ENCODE measurements at regions not wholly inside any gene's neighbourhood (a gene's known extent, or its start where the extent isn't known, plus 50 kb on each side); places are given as distances from the start of the nearest gene placed in this dataset.

GRCh38 chr3:13266005-13266404, 154.1 kb downstream of the NUP210 start:
- peaks cover 3% of the 10 kb centered on the region for H3K9me3 Mint-ChIP-seq
- no peak for DNase-seq (ENCODE audit: low spot score in 2 of 2)

DNA sequence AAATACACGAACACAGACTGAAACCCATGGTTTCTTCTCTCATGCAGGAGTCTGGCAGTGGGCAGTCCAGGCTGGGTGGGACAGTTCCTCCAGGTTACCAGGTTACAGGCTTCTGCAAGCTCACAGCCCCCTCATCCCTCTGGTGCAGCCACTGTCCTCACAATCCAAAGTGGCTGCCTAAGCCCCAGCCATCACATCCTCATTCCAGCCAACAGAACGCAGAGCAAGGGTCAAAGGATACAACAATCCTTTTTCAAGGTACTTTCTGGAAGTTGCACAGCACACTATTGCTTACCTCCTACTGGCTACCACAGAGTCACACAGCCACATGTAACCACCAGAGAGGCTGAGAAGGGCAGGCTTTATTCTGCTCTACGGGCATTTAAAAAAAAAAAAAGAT, 154.6 kb downstream of the NUP210 start:
- no peak for ATAC-seq (ENCODE audit: low read depth)
- Mint-ChIP-seq H3K27ac (no peak overlapping the region), H3K27me3 (peaks cover 12% of the 10 kb centered on the region), H3K9me3 (peaks cover 3% of the 10 kb centered on the region), H3K36me3 (peaks cover 5% of the 10 kb centered on the region), H3K4me3 (no peak overlapping the region), H3K4me1 (peaks cover 6% of the 10 kb centered on the region)
- DNase-seq (ENCODE audit: low spot score in 2 of 2): no peak

More at GRCh38 chr3:13266005-13266404, 154.1 kb downstream of the NUP210 start:
- Mint-ChIP-seq H3K4me3 (no peak overlapping the region), H3K27me3 (peaks cover 10% of the 10 kb centered on the region), H3K36me3 (peaks cover 5% of the 10 kb centered on the region), H3K4me1 (peaks cover 6% of the 10 kb centered on the region), H3K27ac (no peak overlapping the region)
- no peak for ATAC-seq (ENCODE audit: low read depth)

DNA sequence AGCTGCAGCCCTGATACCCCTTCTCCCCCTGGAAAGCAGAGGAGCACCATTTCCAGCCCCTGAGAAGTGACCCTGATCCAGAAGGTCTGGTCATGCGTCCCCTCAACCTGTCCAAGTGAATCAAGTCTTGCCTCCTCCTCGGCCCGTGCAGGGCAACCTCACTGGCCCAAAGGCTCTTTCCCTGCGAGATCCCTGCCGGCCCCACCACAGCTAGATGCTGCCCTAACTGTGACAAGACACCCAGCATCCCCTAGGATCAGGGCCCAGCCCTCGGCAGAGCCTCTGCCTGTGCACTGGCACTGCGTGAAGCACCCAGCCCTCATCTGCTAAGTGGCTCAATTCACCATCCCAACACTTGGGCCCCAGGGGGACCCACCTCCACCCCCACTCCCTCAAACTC, 155.1 kb downstream of the NUP210 start:
- ATAC-seq (ENCODE audit: low read depth) (no peak), DNase-seq (ENCODE audit: low spot score in 2 of 2) (no peak)
- peaks cover 6% of the 10 kb centered on the region for H3K4me1 Mint-ChIP-seq
- peaks cover 3% of the 10 kb centered on the region for H3K9me3 Mint-ChIP-seq
- peaks cover 5% of the 10 kb centered on the region for H3K36me3 Mint-ChIP-seq
- peaks cover 12% of the 10 kb centered on the region for H3K27me3 Mint-ChIP-seq
- no peak overlapping the region for H3K27ac Mint-ChIP-seq
- no peak overlapping the region for H3K4me3 Mint-ChIP-seq

DNA sequence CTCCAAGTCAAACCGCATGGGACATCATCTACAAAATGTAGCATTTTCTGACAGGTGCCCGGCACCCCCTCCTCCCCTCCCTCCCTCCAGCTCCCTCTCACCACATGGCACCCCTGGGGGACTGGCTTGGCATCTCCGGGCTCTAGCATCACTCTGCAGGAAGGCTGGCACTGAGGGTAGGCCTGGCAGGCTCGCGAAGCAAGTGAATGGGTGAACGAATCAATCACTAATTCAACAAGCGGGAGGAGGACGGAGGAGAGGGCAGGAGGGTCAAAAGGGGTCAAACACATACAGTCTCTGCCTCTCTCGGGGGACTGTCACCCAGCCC, 155.7 kb downstream of the NUP210 start:
- H3K27ac Mint-ChIP-seq: no peak overlapping the region
- H3K4me1 Mint-ChIP-seq: peaks cover 6% of the 10 kb centered on the region
- DNase-seq (ENCODE audit: low spot score in 2 of 2) (no peak), ATAC-seq (ENCODE audit: low read depth) (no peak)
- peaks cover 3% of the 10 kb centered on the region for H3K36me3 Mint-ChIP-seq
- H3K4me3 Mint-ChIP-seq: no peak overlapping the region
- peaks cover 15% of the 10 kb centered on the region for H3K27me3 Mint-ChIP-seq
- H3K9me3 Mint-ChIP-seq: peaks cover 3% of the 10 kb centered on the region

- H3K4me3 Mint-ChIP-seq: no peak overlapping the region
Measured at GRCh38 chr3:13263770-13264467, 156.2 kb downstream of the NUP210 start.

DNA sequence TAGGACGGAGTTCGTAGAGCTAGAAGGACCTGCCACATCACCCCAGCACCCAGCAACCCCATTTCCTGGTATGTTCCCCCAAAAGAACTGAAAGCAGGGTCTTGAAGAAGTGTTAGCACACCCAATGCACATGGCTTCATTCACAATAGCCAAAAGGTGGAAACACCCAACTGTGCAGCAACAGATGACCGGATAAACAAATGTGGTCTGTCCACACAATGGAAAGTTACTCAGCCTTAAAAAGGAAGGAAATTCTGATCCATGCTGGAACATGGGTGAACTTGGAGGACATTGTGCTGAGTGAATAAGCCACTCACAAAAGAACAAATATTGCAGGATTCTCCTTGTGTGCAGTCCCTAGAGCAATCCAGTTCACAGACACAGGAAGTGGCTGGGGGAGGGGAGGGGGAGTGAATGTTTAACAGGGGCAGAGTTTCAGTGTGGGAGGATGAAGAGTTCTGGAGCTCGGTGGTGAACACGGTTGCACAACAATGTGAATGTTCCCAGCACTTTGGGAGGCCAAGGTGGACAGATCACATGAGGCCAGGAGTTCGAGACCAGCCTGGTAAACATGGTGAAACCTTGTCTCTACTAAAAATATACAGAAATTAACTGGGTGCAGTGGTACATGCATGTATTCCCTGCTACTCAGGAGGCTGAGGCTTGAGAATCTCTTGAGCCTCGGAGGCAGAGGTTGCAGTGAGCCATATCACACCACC, 157.5 kb downstream of the NUP210 start:
- Mint-ChIP-seq H3K36me3 (peaks cover 3% of the 10 kb centered on the region), H3K27ac (no peak overlapping the region), H3K4me1 (peaks cover 6% of the 10 kb centered on the region), H3K4me3 (no peak overlapping the region), H3K27me3 (peaks cover 17% of the 10 kb centered on the region), H3K9me3 (peaks cover 3% of the 10 kb centered on the region)
- ATAC-seq (ENCODE audit: low read depth): no peak
- DNase-seq (ENCODE audit: low spot score in 2 of 2): no peak

More at GRCh38 chr3:13263770-13264467, 156.2 kb downstream of the NUP210 start:
- no peak for ATAC-seq (ENCODE audit: low read depth)
- no peak for DNase-seq (ENCODE audit: low spot score in 2 of 2)
- H3K27me3 Mint-ChIP-seq: peaks cover 15% of the 10 kb centered on the region
- peaks cover 6% of the 10 kb centered on the region for H3K4me1 Mint-ChIP-seq
- H3K9me3 Mint-ChIP-seq: peaks cover 3% of the 10 kb centered on the region
- peaks cover 3% of the 10 kb centered on the region for H3K36me3 Mint-ChIP-seq
- no peak overlapping the region for H3K27ac Mint-ChIP-seq

- Mint-ChIP-seq H3K9me3 (peaks cover 3% of the 10 kb centered on the region), H3K4me1 (peaks cover 6% of the 10 kb centered on the region), H3K36me3 (peaks cover 3% of the 10 kb centered on the region), H3K27me3 (peaks cover 21% of the 10 kb centered on the region), H3K4me3 (no peak overlapping the region), H3K27ac (no peak overlapping the region)
- DNase-seq (ENCODE audit: low spot score in 2 of 2) (no peak), ATAC-seq (ENCODE audit: low read depth) (no peak)
Measured at GRCh38 chr3:13261892-13262291, 158.2 kb downstream of the NUP210 start.

DNA sequence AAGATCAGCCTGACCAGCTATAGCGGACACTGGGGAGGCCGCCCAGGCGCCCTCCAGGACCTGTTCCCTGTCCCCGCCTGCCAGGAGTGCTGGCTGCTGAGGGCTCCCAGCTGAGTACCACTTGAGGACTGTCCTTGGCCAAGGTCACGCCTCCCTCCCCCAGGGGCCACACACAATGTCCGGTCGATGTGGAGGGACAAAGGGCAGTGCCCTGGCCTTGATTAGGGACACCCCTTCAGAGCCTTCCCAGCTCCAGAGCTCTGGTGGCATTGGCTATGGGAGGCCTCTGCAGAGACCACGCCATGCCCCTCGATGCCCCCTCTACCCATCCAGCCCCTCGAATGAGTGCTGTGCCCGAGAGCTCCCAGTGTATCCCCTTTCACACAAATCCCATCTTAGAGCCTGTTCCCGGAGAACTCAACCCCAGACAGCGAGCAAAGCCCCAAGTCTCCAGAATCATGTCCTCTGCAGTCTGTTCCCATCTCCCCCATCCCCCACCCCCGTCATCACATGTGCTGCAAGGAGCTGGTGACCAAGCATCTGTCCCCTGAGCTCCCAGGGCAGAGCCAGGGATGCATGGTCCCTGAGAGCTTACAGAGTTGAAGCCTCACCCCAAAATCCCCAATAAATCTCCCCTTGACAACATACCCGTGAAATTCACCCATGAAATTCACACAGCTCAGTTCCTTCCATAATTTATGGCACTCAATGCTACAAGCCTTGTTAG, 158.9 kb downstream of the NUP210 start:
- DNase-seq (ENCODE audit: low spot score in 2 of 2) (no peak), ATAC-seq (ENCODE audit: low read depth) (no peak)
- H3K36me3 Mint-ChIP-seq: peaks cover 3% of the 10 kb centered on the region
- H3K27ac Mint-ChIP-seq: no peak overlapping the region
- peaks cover 6% of the 10 kb centered on the region for H3K4me1 Mint-ChIP-seq
- H3K27me3 Mint-ChIP-seq: peaks cover 23% of the 10 kb centered on the region
- no peak overlapping the region for H3K4me3 Mint-ChIP-seq
- H3K9me3 Mint-ChIP-seq: peaks cover 3% of the 10 kb centered on the region

- H3K36me3 Mint-ChIP-seq: peaks cover 3% of the 10 kb centered on the region
- H3K4me1 Mint-ChIP-seq: peaks cover 6% of the 10 kb centered on the region
- no peak for DNase-seq (ENCODE audit: low spot score in 2 of 2)
- peaks cover 20% of the 10 kb centered on the region for H3K27me3 Mint-ChIP-seq
- no peak overlapping the region for H3K27ac Mint-ChIP-seq
- H3K4me3 Mint-ChIP-seq: no peak overlapping the region
- ATAC-seq (ENCODE audit: low read depth): no peak
- H3K9me3 Mint-ChIP-seq: peaks cover 2% of the 10 kb centered on the region
Measured at GRCh38 chr3:13260259-13261103, 159.6 kb downstream of the NUP210 start.

DNA sequence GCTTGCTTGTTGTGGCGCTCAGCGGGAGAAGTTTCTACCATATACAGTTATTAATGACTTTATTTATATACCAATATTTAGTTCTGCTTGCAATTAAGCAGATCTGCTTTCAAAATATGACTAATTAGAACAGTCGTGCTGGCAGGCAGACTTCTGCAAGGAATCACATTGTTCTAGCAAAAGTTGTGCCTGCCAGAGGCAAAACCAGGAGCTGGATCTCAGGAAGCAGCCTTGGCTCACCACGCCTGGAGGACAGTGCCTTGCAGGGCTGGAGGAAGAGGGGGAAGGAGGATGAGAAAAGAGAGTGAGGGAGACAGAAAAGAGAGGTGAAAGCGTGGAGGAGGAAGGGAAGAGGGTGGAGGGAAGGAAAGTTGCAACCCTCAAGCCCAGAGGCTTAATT, 160.3 kb downstream of the NUP210 start:
- H3K9me3 Mint-ChIP-seq: no peaks in the 10 kb centered on the region
- H3K27ac Mint-ChIP-seq: no peak overlapping the region
- peaks cover 3% of the 10 kb centered on the region for H3K36me3 Mint-ChIP-seq
- no peak overlapping the region for H3K4me3 Mint-ChIP-seq
- peaks cover 23% of the 10 kb centered on the region for H3K27me3 Mint-ChIP-seq
- DNase-seq (ENCODE audit: low spot score in 2 of 2): no peak
- H3K4me1 Mint-ChIP-seq: peaks cover 6% of the 10 kb centered on the region
- no peak for ATAC-seq (ENCODE audit: low read depth)

GRCh38 chr3:13258986-13259514, 161.1 kb downstream of the NUP210 start:
- Mint-ChIP-seq H3K4me3 (no peak overlapping the region), H3K27ac (no peak overlapping the region), H3K9me3 (no peaks in the 10 kb centered on the region), H3K36me3 (no peaks in the 10 kb centered on the region), H3K27me3 (peaks cover 19% of the 10 kb centered on the region), H3K4me1 (peaks cover 6% of the 10 kb centered on the region)
- ATAC-seq (ENCODE audit: low read depth): no peak
- DNase-seq (ENCODE audit: low spot score in 2 of 2): no peak

- DNase-seq (ENCODE audit: low spot score in 2 of 2) (no peak), ATAC-seq (ENCODE audit: low read depth) (no peak)
- Mint-ChIP-seq H3K27me3 (peaks cover 19% of the 10 kb centered on the region), H3K9me3 (no peaks in the 10 kb centered on the region), H3K36me3 (no peaks in the 10 kb centered on the region), H3K4me3 (no peak overlapping the region), H3K27ac (no peak overlapping the region), H3K4me1 (peaks cover 6% of the 10 kb centered on the region)
Measured at GRCh38 chr3:13258280-13258679, 161.8 kb downstream of the NUP210 start.

DNA sequence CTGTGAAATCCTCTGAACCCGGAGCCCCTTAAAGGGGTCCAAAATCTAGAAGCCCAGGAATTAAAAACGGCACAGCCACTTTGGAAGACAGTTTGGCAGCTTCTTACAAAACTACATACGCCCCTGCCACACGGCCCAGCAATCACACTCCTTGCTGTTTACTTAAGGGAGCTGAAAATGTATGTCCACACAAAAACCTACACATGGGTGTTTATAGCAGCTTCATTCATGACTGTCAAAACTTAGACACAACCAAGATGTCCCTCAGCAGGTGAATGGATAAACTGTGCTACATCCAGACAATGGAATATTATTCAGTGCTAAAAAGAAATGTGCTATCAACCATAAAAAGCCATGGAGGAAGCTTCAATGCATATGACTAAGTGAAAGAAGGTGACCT, 162.5 kb downstream of the NUP210 start:
- Mint-ChIP-seq H3K27ac (no peak overlapping the region), H3K4me1 (peaks cover 4% of the 10 kb centered on the region), H3K27me3 (peaks cover 19% of the 10 kb centered on the region), H3K36me3 (no peaks in the 10 kb centered on the region), H3K4me3 (no peak overlapping the region), H3K9me3 (no peaks in the 10 kb centered on the region)
- ATAC-seq (ENCODE audit: low read depth) (no peak), DNase-seq (ENCODE audit: low spot score in 2 of 2) (no peak)

Measured in memory B cell (primary cell).